GM23338 (cell line): ENCODE measurements at regions not wholly inside any gene's neighbourhood (a gene's known extent, or its start where the extent isn't known, plus 50 kb on each side); places are given as distances from the start of the nearest gene placed in this dataset.

Experiments
- ATAC-seq: fragments of 200-7000 bp; cut with Tn5 transposase; 3 replicates; pipeline ENCODE4 v1.9.1; 2020
- DNase-seq: peaks from one replicate; pipeline ENCODE4 v3.0.0-alpha.2; 2015; ENCODE audit warnings: low spot score
- H2AFZ ChIP-seq: fragments of 200-600 bp; sonication (generic); 2 replicates; pipeline ENCODE4 v1.8.0; 2016; ENCODE audit warnings: antibody characterized with exemption, mild to moderate bottlenecking, moderate library complexity
- H3F3A ChIP-seq: fragments of 200-600 bp; sonication (generic); replicated peaks from 2 replicates; pipeline ENCODE4 v1.8.0; 2017; ENCODE audit warnings: antibody characterized with exemption, mixed run types, low read depth
- H3K27ac ChIP-seq: fragments of 200-600 bp; sonication (generic); 2 replicates; pipeline ENCODE4 v1.6.1; 2016; ENCODE audit warnings: low read depth
- H3K27me3 ChIP-seq: fragments of 200-600 bp; sonication (generic); 2 replicates; pipeline ENCODE4 v1.8.0; 2016; ENCODE audit warnings: mild to moderate bottlenecking, mixed run types, moderate library complexity; ENCODE audit not compliant: insufficient read depth
- H3K36me3 ChIP-seq: fragments of 200-600 bp; sonication (generic); 2 replicates; pipeline ENCODE4 v1.8.0; 2016; ENCODE audit warnings: mild to moderate bottlenecking; ENCODE audit not compliant: insufficient read depth
- H3K4me1 ChIP-seq: fragments of 200-600 bp; sonication (generic); 2 replicates; pipeline ENCODE4 v1.8.0; 2016; ENCODE audit warnings: mild to moderate bottlenecking, moderate library complexity; ENCODE audit not compliant: insufficient read depth
- H3K4me2 ChIP-seq: fragments of 200-600 bp; sonication (generic); 2 replicates; pipeline ENCODE4 v1.7.1; 2017; ENCODE audit warnings: mixed run types
- H3K4me3 ChIP-seq: fragments of 200-600 bp; sonication (generic); 2 replicates; pipeline ENCODE4 v1.6.1; 2016; ENCODE audit warnings: mixed run types
- H3K79me2 ChIP-seq: fragments of 200-600 bp; sonication (generic); replicated peaks from 2 replicates; pipeline ENCODE4 v1.8.0; 2017; ENCODE audit warnings: mild to moderate bottlenecking; ENCODE audit not compliant: insufficient read depth
- H3K9me2 ChIP-seq: fragments of 200-600 bp; sonication (generic); 2 replicates; pipeline ENCODE4 v1.8.0; 2017; ENCODE audit not compliant: insufficient read depth
- H4K20me1 ChIP-seq: fragments of 200-600 bp; sonication (generic); replicated peaks from 2 replicates; pipeline ENCODE4 v1.8.0; 2017; ENCODE audit warnings: mild to moderate bottlenecking; ENCODE audit not compliant: insufficient read depth
- H3K27ac Mint-ChIP-seq: 2 replicates; pipeline ENCODE4 v1.8.0; 2020; ENCODE audit warnings: inconsistent platforms, mild to moderate bottlenecking, moderate library complexity, mixed read lengths
- H3K27me3 Mint-ChIP-seq: 3 replicates; pipeline ENCODE4 v1.8.0; 2022; ENCODE audit warnings: low read depth, mild to moderate bottlenecking, moderate library complexity, mixed read lengths, inconsistent platforms; ENCODE audit not compliant: insufficient read depth, poor library complexity
- H3K36me3 Mint-ChIP-seq: 3 replicates; pipeline ENCODE4 v1.8.0; 2021; ENCODE audit warnings: low read depth, mild to moderate bottlenecking, inconsistent platforms, moderate library complexity, mixed read lengths
- H3K4me1 Mint-ChIP-seq: 3 replicates; pipeline ENCODE4 v1.8.0; 2020; ENCODE audit warnings: mild to moderate bottlenecking, inconsistent platforms, mixed read lengths
- H3K4me3 Mint-ChIP-seq: 3 replicates; pipeline ENCODE4 v1.8.0; 2021; ENCODE audit warnings: moderate library complexity, mild to moderate bottlenecking, inconsistent platforms, mixed read lengths
- H3K9me3 Mint-ChIP-seq: 3 replicates; pipeline ENCODE4 v1.8.0; 2020; ENCODE audit warnings: moderate library complexity, mild to moderate bottlenecking, inconsistent platforms, mixed read lengths
- CREB1 ChIP-seq: fragments of 250-450 bp; sonication (Bioruptor Pico); IDR thresholded peaks from 2 replicates; pipeline ENCODE4 v1.5.0; 2020; ENCODE audit warnings: low read depth, mild to moderate bottlenecking, moderate library complexity
- EZH2 ChIP-seq: fragments of 200-600 bp; sonication (generic); IDR thresholded peaks from one replicate; pipeline ENCODE4 v1.8.0; 2017; ENCODE audit warnings: antibody characterized with exemption, mild to moderate bottlenecking, low read depth; ENCODE audit not compliant: unreplicated experiment
- EZH2phosphoT487 ChIP-seq: fragments of 200-600 bp; sonication (generic); IDR thresholded peaks from one replicate; pipeline ENCODE4 v1.8.1; 2018; ENCODE audit warnings: antibody characterized with exemption; ENCODE audit not compliant: unreplicated experiment
- JUNB ChIP-seq: IDR thresholded peaks from one replicate; pipeline ENCODE4 v1.6.1; 2016; ENCODE audit warnings: antibody characterized with exemption; ENCODE audit not compliant: unreplicated experiment
- NANOG ChIP-seq: IDR thresholded peaks from 2 replicates; pipeline ENCODE4 v1.6.1; 2016; ENCODE audit warnings: antibody characterized with exemption, borderline replicate concordance
- POLR2AphosphoS5 ChIP-seq: IDR thresholded peaks from 2 replicates; pipeline ENCODE4 v1.6.1; 2016; ENCODE audit warnings: antibody characterized with exemption, low read depth
- STAT1 ChIP-seq: IDR thresholded peaks from one replicate; pipeline ENCODE4 v1.6.1; 2016; ENCODE audit warnings: antibody characterized with exemption; ENCODE audit not compliant: unreplicated experiment
- ZNF114 ChIP-seq: fragments of 250-450 bp; sonication (Bioruptor Pico); IDR thresholded peaks from 2 replicates; pipeline ENCODE4 v1.5.0; 2020; ENCODE audit warnings: mild to moderate bottlenecking, moderate library complexity
- ZNF331 ChIP-seq: fragments of 250-450 bp; sonication (Bioruptor Pico); IDR thresholded peaks from 2 replicates; pipeline ENCODE4 v1.5.0; 2020; ENCODE audit warnings: low read depth, mild to moderate bottlenecking, moderate library complexity
- TF ChIP-seq, protein P1 (sequence below), 2 experiments: fragments of 200-600 bp in 1 of 2; sonication (generic) in 1 of 2; conservative IDR thresholded peaks; 2 replicates each; pipeline versions ENCODE4 v1.5.1 to v1.6.1; 2016 to 2017; ENCODE audit warnings: antibody characterized with exemption in 2 of 2, low read depth in 2 of 2, mild to moderate bottlenecking in 2 of 2, moderate library complexity in 1 of 2
- TF ChIP-seq, protein P2 (sequence below): IDR thresholded peaks from 2 replicates; pipeline ENCODE4 v1.6.1; 2016; ENCODE audit warnings: antibody characterized with exemption
- TF ChIP-seq, protein P3 (sequence below): IDR thresholded peaks from one replicate; pipeline ENCODE4 v1.6.1; 2018; ENCODE audit warnings: antibody characterized with exemption; ENCODE audit not compliant: unreplicated experiment
- TF ChIP-seq, protein P4 (sequence below): fragments of 250-450 bp; sonication (Bioruptor Pico); IDR thresholded peaks from 2 replicates; pipeline ENCODE4 v1.5.0; 2020; ENCODE audit warnings: mild to moderate bottlenecking, moderate library complexity

DNA sequence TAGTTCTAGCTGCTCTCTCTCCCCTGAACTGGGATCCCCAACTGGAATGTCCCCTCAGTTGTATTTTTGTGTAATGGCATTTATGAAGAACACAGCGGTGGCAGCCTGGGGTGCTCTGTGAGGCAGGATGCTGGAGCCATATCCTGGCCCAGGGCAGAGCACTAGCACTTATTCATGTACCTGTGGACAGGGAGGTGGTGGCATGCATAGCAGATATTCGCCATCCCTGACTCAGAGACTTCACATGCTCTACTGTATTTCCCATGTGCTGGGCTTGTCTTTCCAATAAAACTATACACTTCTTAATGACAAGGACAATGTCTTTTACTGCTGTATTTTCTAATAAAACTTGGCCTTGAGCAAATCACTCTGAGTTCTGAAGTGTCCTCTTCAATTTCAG is 125.3 kb downstream of the ADAMTS15 start:
- peaks cover 7% of the 10 kb centered on the region; the same call in 2 of the 3 replicates for H3K9me3 Mint-ChIP-seq
- Histone ChIP-seq H2AFZ (no peak overlapping the region), H3K4me3 (no peak overlapping the region), H3F3A (no peaks in the 10 kb centered on the region), H4K20me1 (no peaks in the 10 kb centered on the region), H3K4me2 (no peak overlapping the region), H3K27me3 (no peaks in the 10 kb centered on the region), H3K27ac (no peak overlapping the region), H3K9me2 (0 out of 2 replicates have a peak, but pooled peaks cover 14% of the 10 kb centered on the region), H3K79me2 (no peaks in the 10 kb centered on the region), H3K36me3 (no peaks in the 10 kb centered on the region), H3K4me1 (no peaks in the 10 kb centered on the region)
- no peaks in the 10 kb centered on the region for H3K4me1 Mint-ChIP-seq
- no peak overlapping the region for H3K4me3 Mint-ChIP-seq
- H3K36me3 Mint-ChIP-seq, result no peaks in the 10 kb centered on the region
- ATAC-seq, result no peak
- peaks cover 5% of the 10 kb centered on the region for H3K27me3 Mint-ChIP-seq
- no peak overlapping the region for H3K27ac Mint-ChIP-seq
- DNase-seq, result no peak
- no peak for TF ChIP-seq EZH2phosphoT487
- no peak for TF ChIP-seq ZNF331 (CRISPR knock-in tag)
- TF ChIP-seq, protein P1, sequence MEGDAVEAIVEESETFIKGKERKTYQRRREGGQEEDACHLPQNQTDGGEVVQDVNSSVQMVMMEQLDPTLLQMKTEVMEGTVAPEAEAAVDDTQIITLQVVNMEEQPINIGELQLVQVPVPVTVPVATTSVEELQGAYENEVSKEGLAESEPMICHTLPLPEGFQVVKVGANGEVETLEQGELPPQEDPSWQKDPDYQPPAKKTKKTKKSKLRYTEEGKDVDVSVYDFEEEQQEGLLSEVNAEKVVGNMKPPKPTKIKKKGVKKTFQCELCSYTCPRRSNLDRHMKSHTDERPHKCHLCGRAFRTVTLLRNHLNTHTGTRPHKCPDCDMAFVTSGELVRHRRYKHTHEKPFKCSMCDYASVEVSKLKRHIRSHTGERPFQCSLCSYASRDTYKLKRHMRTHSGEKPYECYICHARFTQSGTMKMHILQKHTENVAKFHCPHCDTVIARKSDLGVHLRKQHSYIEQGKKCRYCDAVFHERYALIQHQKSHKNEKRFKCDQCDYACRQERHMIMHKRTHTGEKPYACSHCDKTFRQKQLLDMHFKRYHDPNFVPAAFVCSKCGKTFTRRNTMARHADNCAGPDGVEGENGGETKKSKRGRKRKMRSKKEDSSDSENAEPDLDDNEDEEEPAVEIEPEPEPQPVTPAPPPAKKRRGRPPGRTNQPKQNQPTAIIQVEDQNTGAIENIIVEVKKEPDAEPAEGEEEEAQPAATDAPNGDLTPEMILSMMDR (conservative IDR thresholded peaks at IDR 0.05; ENCODE audit: low read depth in 2 of 2), result no peak
- TF ChIP-seq STAT1, result no peak
- TF ChIP-seq, protein P2, sequence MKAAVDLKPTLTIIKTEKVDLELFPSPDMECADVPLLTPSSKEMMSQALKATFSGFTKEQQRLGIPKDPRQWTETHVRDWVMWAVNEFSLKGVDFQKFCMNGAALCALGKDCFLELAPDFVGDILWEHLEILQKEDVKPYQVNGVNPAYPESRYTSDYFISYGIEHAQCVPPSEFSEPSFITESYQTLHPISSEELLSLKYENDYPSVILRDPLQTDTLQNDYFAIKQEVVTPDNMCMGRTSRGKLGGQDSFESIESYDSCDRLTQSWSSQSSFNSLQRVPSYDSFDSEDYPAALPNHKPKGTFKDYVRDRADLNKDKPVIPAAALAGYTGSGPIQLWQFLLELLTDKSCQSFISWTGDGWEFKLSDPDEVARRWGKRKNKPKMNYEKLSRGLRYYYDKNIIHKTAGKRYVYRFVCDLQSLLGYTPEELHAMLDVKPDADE, result no peak
- TF ChIP-seq CREB1 (CRISPR knock-in tag), result no peak
- TF ChIP-seq NANOG, result no peak
- no peak for TF ChIP-seq ZNF114 (CRISPR knock-in tag)
- TF ChIP-seq, protein P3, sequence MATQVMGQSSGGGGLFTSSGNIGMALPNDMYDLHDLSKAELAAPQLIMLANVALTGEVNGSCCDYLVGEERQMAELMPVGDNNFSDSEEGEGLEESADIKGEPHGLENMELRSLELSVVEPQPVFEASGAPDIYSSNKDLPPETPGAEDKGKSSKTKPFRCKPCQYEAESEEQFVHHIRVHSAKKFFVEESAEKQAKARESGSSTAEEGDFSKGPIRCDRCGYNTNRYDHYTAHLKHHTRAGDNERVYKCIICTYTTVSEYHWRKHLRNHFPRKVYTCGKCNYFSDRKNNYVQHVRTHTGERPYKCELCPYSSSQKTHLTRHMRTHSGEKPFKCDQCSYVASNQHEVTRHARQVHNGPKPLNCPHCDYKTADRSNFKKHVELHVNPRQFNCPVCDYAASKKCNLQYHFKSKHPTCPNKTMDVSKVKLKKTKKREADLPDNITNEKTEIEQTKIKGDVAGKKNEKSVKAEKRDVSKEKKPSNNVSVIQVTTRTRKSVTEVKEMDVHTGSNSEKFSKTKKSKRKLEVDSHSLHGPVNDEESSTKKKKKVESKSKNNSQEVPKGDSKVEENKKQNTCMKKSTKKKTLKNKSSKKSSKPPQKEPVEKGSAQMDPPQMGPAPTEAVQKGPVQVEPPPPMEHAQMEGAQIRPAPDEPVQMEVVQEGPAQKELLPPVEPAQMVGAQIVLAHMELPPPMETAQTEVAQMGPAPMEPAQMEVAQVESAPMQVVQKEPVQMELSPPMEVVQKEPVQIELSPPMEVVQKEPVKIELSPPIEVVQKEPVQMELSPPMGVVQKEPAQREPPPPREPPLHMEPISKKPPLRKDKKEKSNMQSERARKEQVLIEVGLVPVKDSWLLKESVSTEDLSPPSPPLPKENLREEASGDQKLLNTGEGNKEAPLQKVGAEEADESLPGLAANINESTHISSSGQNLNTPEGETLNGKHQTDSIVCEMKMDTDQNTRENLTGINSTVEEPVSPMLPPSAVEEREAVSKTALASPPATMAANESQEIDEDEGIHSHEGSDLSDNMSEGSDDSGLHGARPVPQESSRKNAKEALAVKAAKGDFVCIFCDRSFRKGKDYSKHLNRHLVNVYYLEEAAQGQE, result no peak
- TF ChIP-seq, protein P4, sequence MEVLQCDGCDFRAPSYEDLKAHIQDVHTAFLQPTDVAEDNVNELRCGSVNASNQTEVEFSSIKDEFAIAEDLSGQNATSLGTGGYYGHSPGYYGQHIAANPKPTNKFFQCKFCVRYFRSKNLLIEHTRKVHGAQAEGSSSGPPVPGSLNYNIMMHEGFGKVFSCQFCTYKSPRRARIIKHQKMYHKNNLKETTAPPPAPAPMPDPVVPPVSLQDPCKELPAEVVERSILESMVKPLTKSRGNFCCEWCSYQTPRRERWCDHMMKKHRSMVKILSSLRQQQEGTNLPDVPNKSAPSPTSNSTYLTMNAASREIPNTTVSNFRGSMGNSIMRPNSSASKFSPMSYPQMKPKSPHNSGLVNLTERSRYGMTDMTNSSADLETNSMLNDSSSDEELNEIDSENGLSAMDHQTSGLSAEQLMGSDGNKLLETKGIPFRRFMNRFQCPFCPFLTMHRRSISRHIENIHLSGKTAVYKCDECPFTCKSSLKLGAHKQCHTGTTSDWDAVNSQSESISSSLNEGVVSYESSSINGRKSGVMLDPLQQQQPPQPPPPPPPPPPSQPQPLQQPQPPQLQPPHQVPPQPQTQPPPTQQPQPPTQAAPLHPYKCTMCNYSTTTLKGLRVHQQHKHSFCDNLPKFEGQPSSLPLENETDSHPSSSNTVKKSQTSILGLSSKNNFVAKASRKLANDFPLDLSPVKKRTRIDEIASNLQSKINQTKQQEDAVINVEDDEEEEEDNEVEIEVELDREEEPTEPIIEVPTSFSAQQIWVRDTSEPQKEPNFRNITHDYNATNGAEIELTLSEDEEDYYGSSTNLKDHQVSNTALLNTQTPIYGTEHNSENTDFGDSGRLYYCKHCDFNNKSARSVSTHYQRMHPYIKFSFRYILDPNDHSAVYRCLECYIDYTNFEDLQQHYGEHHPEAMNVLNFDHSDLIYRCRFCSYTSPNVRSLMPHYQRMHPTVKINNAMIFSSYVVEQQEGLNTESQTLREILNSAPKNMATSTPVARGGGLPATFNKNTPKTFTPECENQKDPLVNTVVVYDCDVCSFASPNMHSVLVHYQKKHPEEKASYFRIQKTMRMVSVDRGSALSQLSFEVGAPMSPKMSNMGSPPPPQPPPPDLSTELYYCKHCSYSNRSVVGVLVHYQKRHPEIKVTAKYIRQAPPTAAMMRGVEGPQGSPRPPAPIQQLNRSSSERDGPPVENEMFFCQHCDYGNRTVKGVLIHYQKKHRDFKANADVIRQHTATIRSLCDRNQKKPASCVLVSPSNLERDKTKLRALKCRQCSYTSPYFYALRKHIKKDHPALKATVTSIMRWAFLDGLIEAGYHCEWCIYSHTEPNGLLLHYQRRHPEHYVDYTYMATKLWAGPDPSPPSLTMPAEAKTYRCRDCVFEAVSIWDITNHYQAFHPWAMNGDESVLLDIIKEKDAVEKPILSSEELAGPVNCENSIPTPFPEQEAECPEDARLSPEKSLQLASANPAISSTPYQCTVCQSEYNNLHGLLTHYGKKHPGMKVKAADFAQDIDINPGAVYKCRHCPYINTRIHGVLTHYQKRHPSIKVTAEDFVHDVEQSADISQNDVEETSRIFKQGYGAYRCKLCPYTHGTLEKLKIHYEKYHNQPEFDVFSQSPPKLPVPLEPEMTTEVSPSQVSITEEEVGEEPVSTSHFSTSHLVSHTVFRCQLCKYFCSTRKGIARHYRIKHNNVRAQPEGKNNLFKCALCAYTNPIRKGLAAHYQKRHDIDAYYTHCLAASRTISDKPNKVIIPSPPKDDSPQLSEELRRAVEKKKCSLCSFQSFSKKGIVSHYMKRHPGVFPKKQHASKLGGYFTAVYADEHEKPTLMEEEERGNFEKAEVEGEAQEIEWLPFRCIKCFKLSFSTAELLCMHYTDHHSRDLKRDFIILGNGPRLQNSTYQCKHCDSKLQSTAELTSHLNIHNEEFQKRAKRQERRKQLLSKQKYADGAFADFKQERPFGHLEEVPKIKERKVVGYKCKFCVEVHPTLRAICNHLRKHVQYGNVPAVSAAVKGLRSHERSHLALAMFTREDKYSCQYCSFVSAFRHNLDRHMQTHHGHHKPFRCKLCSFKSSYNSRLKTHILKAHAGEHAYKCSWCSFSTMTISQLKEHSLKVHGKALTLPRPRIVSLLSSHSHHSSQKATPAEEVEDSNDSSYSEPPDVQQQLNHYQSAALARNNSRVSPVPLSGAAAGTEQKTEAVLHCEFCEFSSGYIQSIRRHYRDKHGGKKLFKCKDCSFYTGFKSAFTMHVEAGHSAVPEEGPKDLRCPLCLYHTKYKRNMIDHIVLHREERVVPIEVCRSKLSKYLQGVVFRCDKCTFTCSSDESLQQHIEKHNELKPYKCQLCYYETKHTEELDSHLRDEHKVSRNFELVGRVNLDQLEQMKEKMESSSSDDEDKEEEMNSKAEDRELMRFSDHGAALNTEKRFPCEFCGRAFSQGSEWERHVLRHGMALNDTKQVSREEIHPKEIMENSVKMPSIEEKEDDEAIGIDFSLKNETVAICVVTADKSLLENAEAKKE (CRISPR knock-in tag), result no peak
- no peak for TF ChIP-seq POLR2AphosphoS5
- TF ChIP-seq EZH2, result no peak
- no peak for TF ChIP-seq JUNB
